DOHH2 (cell line): ENCODE measurements at regions not wholly inside any gene's neighbourhood (a gene's known extent, or its start where the extent isn't known, plus 50 kb on each side); places are given as distances from the start of the nearest gene placed in this dataset.

Experiments
- H3F3A ChIP-seq: fragments of 200-600 bp; sonication (generic), shearing (Covaris generic); 2 replicates; pipeline ENCODE4 v1.6.0; 2016; ENCODE audit warnings: antibody characterized with exemption, mild to moderate bottlenecking; ENCODE audit not compliant: control insufficient read depth, insufficient read depth
- H3K27ac ChIP-seq: fragments of 200-600 bp; sonication (generic); 2 replicates; pipeline ENCODE4 v1.5.1; 2014; ENCODE audit warnings: low read depth, mild to moderate bottlenecking, low read length, moderate library complexity
- H3K27me3 ChIP-seq: fragments of 200-600 bp; sonication (generic); 2 replicates; pipeline ENCODE4 v1.6.1; 2014; ENCODE audit warnings: mild to moderate bottlenecking, low read length, mixed read lengths; ENCODE audit not compliant: control insufficient read depth
- H3K36me3 ChIP-seq: fragments of 200-600 bp; sonication (generic); 2 replicates; pipeline ENCODE4 v1.6.1; 2014; ENCODE audit warnings: mild to moderate bottlenecking, low read length, moderate library complexity, mixed read lengths; ENCODE audit not compliant: control insufficient read depth
- H3K4me1 ChIP-seq: fragments of 200-600 bp; sonication (generic); 2 replicates; pipeline ENCODE4 v1.6.1; 2014; ENCODE audit warnings: mild to moderate bottlenecking, low read length, mixed read lengths; ENCODE audit not compliant: control insufficient read depth
- H3K4me2 ChIP-seq: fragments of 200-600 bp; sonication (generic); 2 replicates; pipeline ENCODE4 v1.6.0; 2014; ENCODE audit warnings: mild to moderate bottlenecking, low read length, moderate library complexity
- H3K4me3 ChIP-seq: fragments of 200-600 bp; sonication (generic); 2 replicates; pipeline ENCODE4 v1.5.1; 2014; ENCODE audit warnings: mild to moderate bottlenecking, low read length, mixed read lengths
- H3K79me2 ChIP-seq: fragments of 200-600 bp; sonication (generic); 2 replicates; pipeline ENCODE4 v1.6.1; 2014; ENCODE audit warnings: mild to moderate bottlenecking, low read length, mixed read lengths; ENCODE audit not compliant: control insufficient read depth
- H3K9me2 ChIP-seq: fragments of 200-600 bp; sonication (generic); replicated peaks from 2 replicates; pipeline ENCODE4 v1.6.1; 2014; ENCODE audit warnings: mild to moderate bottlenecking, low read length, mixed read lengths; ENCODE audit not compliant: control insufficient read depth
- H3K9me3 ChIP-seq: fragments of 200-600 bp; sonication (generic); 2 replicates; pipeline ENCODE4 v1.6.1; 2014; ENCODE audit warnings: antibody characterized with exemption, low read length, mixed read lengths; ENCODE audit not compliant: control insufficient read depth, insufficient read depth
- H4K20me1 ChIP-seq: fragments of 200-600 bp; sonication (generic); 2 replicates; pipeline ENCODE4 v1.6.0; 2014; ENCODE audit warnings: low read depth, mild to moderate bottlenecking, antibody characterized with exemption, low read length, moderate library complexity; ENCODE audit not compliant: control insufficient read depth, insufficient read depth
- EZH2phosphoT487 ChIP-seq: fragments of 200-600 bp; sonication (generic); IDR thresholded peaks from 2 replicates; pipeline ENCODE4 v1.6.1; 2017; ENCODE audit warnings: borderline replicate concordance, mild to moderate bottlenecking, antibody characterized with exemption, low read length, moderate library complexity, mixed read lengths
- TF ChIP-seq, protein P1 (sequence below): fragments of 200-600 bp; sonication (generic); IDR thresholded peaks from one replicate; pipeline ENCODE4 v1.5.1; 2014; ENCODE audit warnings: antibody characterized with exemption, mild to moderate bottlenecking, low read depth, low read length; ENCODE audit not compliant: poor library complexity, severe bottlenecking

DNA sequence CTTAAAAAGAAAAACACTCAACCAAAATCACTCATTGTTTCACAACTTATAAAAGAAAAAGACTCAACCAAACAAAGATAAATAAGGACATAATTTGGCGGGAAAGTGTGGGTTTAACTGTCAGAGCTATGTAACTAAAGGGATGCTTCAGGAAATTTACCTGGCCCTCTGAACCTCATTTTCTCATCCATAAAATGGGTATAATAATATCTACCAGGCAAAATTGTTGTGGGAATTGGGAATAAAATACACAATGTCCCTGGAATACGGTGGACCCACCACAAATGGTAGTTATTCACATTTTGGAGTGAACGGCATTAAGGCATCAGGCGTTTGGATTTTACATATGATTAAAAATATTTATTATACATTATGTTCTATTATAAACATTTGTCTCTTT lies 228.5 kb upstream of the ANKRD55 start:
- Histone ChIP-seq H3K27ac (no peak overlapping the region), H3K4me3 (no peak overlapping the region), H4K20me1 (no peaks in the 10 kb centered on the region), H3K36me3 (no peaks in the 10 kb centered on the region), H3K4me1 (peaks cover 12% of the 10 kb centered on the region), H3K79me2 (no peaks in the 10 kb centered on the region), H3K9me3 (no peaks in the 10 kb centered on the region), H3F3A (no peaks in the 10 kb centered on the region), H3K4me2 (no peak overlapping the region), H3K9me2 (no peaks in the 10 kb centered on the region), H3K27me3 (no peaks in the 10 kb centered on the region)
- TF ChIP-seq, protein P1, sequence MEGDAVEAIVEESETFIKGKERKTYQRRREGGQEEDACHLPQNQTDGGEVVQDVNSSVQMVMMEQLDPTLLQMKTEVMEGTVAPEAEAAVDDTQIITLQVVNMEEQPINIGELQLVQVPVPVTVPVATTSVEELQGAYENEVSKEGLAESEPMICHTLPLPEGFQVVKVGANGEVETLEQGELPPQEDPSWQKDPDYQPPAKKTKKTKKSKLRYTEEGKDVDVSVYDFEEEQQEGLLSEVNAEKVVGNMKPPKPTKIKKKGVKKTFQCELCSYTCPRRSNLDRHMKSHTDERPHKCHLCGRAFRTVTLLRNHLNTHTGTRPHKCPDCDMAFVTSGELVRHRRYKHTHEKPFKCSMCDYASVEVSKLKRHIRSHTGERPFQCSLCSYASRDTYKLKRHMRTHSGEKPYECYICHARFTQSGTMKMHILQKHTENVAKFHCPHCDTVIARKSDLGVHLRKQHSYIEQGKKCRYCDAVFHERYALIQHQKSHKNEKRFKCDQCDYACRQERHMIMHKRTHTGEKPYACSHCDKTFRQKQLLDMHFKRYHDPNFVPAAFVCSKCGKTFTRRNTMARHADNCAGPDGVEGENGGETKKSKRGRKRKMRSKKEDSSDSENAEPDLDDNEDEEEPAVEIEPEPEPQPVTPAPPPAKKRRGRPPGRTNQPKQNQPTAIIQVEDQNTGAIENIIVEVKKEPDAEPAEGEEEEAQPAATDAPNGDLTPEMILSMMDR = no peak
- TF ChIP-seq EZH2phosphoT487 = no peak

DNA sequence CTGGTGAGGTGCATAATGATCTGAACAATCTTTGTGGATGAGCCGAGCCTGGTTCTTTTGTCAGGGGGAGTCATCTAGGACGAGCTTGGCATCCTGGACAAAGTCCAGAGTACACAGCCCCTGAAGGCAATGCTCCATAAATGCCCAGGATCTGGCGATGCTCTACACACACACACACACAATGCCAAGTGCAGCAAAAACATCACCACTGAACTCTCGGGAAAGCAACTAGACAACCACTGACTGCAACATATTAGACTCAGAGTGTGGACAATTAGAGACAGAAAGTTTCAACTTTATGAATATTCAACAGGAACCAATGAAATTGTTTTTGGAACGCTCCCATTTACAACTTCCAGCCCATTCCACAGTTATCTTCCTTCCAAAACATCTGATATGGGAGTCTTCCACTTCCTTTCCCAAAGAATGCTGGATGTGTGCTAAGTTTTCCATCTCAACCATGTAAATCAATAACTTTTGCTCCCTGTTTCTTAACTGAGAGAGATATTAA lies 227.6 kb upstream of the ANKRD55 start:
- TF ChIP-seq, protein P1 = no peak
- no peak for TF ChIP-seq EZH2phosphoT487
- peaks cover 10% of the 10 kb centered on the region for H3K4me1 ChIP-seq
- no peaks in the 10 kb centered on the region for H4K20me1 ChIP-seq
- H3K36me3 ChIP-seq = no peaks in the 10 kb centered on the region
- H3K79me2 ChIP-seq = no peaks in the 10 kb centered on the region
- no peak overlapping the region for H3K4me2 ChIP-seq
- no peaks in the 10 kb centered on the region for H3K9me3 ChIP-seq
- no peaks in the 10 kb centered on the region for H3K9me2 ChIP-seq
- H3F3A ChIP-seq = no peaks in the 10 kb centered on the region
- no peaks in the 10 kb centered on the region for H3K27me3 ChIP-seq
- H3K27ac ChIP-seq = no peak overlapping the region
- no peak overlapping the region for H3K4me3 ChIP-seq

DNA sequence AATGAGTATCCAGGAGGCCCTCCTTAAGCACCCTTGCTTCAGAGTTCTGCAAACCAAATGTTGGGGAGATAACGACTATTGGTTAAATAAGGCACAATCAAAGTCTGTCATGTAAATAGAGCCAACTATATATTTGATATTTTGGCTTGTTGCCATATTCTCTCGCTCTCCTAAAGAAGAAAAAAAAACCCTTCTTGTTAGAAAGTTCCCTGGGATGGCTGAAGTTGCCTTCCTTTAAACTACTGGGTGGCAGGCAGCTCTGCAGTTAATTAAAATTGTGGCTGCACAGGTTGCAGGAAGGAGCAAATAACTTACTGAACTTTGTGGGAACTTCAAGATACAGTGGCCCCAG lies 227.0 kb upstream of the ANKRD55 start:
- no peak overlapping the region for H3K27ac ChIP-seq
- H3K27me3 ChIP-seq = no peaks in the 10 kb centered on the region
- H4K20me1 ChIP-seq = no peaks in the 10 kb centered on the region
- H3K36me3 ChIP-seq = no peaks in the 10 kb centered on the region
- H3F3A ChIP-seq = no peaks in the 10 kb centered on the region
- no peak overlapping the region for H3K4me2 ChIP-seq
- TF ChIP-seq EZH2phosphoT487 = no peak
- TF ChIP-seq, protein P1 = no peak
- no peaks in the 10 kb centered on the region for H3K79me2 ChIP-seq
- H3K9me3 ChIP-seq = no peaks in the 10 kb centered on the region
- no peak overlapping the region for H3K4me3 ChIP-seq
- H3K4me1 ChIP-seq = peaks cover 4% of the 10 kb centered on the region
- H3K9me2 ChIP-seq = no peaks in the 10 kb centered on the region
